HG03039 (cell line): ENCODE measurements at regions not wholly inside any gene's neighbourhood (a gene's known extent, or its start where the extent isn't known, plus 50 kb on each side); places are given as distances from the start of the nearest gene placed in this dataset.

Experiments used
- ATAC-seq: cut with Tn5 transposase; IDR thresholded peaks from one replicate; pipeline ENCODE4 v1.9.1; 2021; ENCODE audit warnings: mild to moderate bottlenecking, moderate library complexity; ENCODE audit not compliant: unreplicated experiment

- ATAC-seq = no peak
Observed at GRCh38 chr12:13597837-13598236, 383.6 kb downstream of the GRIN2B start.

- no peak for ATAC-seq
Observed at GRCh38 chr12:13597166-13597565, 384.2 kb downstream of the GRIN2B start.

- ATAC-seq = no peak
Observed at GRCh38 chr12:13596714-13597113, 384.7 kb downstream of the GRIN2B start.

- ATAC-seq = no peak
Observed at GRCh38 chr12:13595536-13596443, 385.6 kb downstream of the GRIN2B start.

- no peak for ATAC-seq
Observed at GRCh38 chr12:13594731-13595514, 386.5 kb downstream of the GRIN2B start.

GRCh38 chr12:13592063-13592942 is 389.1 kb downstream of the GRIN2B start:
- ATAC-seq = no peak

GRCh38 chr12:13591488-13591887 is 389.9 kb downstream of the GRIN2B start:
- no peak for ATAC-seq

GRCh38 chr12:13591059-13591458 is 390.3 kb downstream of the GRIN2B start:
- no peak for ATAC-seq

GRCh38 chr12:13588574-13588973 is 392.0 kb downstream of the EMP1 start:
- ATAC-seq = no peak

- no peak for ATAC-seq
Observed at GRCh38 chr12:13587721-13588390, 391.3 kb downstream of the EMP1 start.

GRCh38 chr12:13586361-13586760 is 389.8 kb downstream of the EMP1 start:
- ATAC-seq = no peak

- no peak for ATAC-seq
Observed at GRCh38 chr12:13584541-13584940, 388.0 kb downstream of the EMP1 start.

- ATAC-seq = no peak
Observed at GRCh38 chr12:13583630-13584029, 387.1 kb downstream of the EMP1 start.

- no peak for ATAC-seq
Observed at GRCh38 chr12:13582421-13582820, 385.9 kb downstream of the EMP1 start.

GRCh38 chr12:13581031-13581430 is 384.5 kb downstream of the EMP1 start:
- ATAC-seq = no peak

GRCh38 chr12:13580206-13580605 is 383.7 kb downstream of the EMP1 start:
- ATAC-seq = no peak

- no peak for ATAC-seq
Observed at GRCh38 chr12:13576935-13577500, 380.5 kb downstream of the EMP1 start.

- ATAC-seq = no peak
Observed at GRCh38 chr12:13573698-13574321, 377.3 kb downstream of the EMP1 start.

- ATAC-seq = no peak
Observed at GRCh38 chr12:13571035-13571434, 374.5 kb downstream of the EMP1 start.
